GM18873 (cell line): ENCODE measurements at regions not wholly inside any gene's neighbourhood (a gene's known extent, or its start where the extent isn't known, plus 50 kb on each side); places are given as distances from the start of the nearest gene placed in this dataset.
"Not testable (repeated sequence)": the region's sequence is repeated elsewhere in the genome, so short reads cannot be mapped to it uniquely, and the experiment has no call there.

ENCODE experiments used
- ATAC-seq: cut with Tn5 transposase; IDR thresholded peaks from one replicate; pipeline ENCODE4 v1.9.1; 2021; ENCODE audit warnings: mild to moderate bottlenecking, moderate library complexity, moderate number of reproducible peaks; ENCODE audit not compliant: unreplicated experiment, low FRiP score

DNA sequence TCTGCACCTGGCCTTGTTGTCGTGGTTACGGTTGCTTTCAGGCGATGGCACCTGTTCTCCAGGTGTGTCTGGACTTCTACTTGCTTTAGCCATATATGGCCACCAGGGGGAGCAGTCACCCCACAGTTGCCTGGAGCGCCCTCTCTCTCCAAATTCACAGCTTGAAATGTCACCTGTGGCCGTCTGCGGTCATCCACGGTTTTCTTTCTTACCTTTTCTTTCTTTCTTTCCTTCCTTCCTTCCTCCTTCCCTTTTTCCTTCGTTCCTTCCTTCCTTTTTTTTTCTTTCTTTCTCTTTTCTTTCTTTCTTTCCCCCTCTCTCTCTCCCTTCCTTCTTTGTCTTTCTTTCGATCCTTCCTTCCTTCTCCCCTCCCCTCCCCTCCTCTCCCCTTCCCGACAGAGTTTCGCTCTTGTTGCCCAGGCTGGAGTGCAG, 150.5 kb upstream of the VKORC1L1 start:
- no peak for ATAC-seq

DNA sequence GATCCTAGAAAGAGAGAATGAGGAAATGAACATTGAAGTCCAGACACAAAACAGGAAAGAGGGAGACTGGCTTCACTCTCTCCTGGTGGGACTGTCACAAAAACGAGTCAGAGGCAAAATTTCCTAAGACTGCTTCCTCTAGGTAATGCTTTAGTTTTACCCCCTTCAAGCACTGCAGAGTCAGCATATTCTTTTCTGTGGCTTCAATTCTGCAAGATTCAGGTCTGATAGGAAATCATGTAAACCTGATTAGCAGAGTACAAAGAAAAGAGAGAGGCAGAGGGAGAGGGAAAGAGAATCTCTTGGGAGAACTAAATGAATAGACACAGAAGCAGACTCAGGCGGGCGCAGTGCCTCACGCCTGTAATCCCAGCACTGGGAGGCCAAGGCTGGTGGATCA, 145.7 kb upstream of the VKORC1L1 start:
- ATAC-seq, result not testable (repeated sequence)

DNA sequence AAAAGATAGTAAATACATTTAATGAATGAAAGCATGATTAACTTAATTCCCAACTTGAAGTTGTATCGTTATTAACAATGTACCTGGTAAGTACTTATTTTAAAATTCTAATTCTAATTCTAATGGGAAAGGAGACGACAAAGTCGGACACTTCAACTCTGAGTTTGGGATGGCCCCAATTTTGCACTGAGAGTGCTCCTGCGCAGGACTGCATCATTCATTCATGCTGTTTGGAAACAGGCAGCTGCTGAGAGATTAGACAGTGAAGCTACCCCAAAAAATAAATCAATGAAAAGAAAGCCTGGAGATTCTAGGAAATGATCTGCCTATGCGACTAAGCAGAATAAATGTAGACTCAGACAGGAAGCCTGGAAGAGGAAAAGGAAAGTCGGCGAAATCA, 141.7 kb upstream of the VKORC1L1 start:
- no peak for ATAC-seq

DNA sequence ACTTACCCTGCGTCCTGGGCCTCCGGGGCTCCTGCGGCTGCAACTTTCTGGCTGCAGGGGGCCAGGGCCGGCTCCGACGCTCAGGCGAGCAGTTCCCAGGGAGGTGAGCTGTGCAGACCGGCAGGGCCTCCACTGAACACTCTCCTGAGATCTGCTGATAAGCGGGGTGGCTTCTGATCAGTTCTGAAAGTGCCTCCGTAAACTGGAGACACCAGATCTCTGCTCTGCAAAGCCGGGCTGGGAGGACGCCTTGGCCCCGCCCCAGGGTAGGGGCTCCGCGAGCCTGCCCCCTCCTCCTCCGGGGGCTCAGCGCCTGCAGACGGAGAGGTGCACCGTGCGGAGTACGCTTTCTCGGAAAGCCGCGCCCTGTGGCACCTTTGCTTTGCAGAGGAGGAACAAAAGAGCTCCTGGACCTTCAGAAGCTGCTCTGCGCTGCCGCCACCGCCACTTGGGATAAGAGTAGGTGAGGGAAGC, 141.3 kb upstream of the VKORC1L1 start:
- no peak for ATAC-seq

DNA sequence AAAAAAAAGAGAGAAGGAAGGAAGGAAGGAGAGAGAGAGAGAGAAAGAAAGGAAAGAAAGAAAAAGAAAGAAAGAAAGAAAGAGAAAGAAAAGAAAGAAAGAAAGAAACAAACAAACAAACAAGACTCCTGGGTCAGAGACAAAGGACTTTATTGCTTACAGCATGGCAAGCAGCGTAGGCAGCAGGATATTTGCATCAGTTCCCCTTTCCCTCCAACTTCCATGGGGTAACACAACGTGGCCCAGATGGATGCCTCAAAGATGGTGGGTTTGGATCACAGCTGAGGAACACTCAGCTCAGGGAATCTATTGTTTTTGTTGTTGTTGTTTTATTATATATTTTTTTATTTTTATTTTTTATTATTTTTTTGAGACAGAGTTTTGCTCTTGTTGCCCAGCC, 128.5 kb upstream of the VKORC1L1 start:
- no peak for ATAC-seq

DNA sequence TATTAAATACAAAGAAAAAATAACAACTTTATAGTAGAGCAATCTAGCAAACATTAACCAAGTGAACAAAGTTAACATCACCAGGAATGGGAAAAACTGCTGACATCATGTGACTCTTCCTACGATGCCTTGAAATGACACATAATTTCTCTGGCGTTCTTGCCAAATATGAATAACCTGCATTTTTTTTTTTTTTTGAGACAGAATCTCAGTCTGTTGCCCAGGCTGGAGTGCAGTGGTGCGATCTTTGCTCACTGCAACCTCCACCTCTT, 126.5 kb upstream of the VKORC1L1 start:
- ATAC-seq, result no peak

DNA sequence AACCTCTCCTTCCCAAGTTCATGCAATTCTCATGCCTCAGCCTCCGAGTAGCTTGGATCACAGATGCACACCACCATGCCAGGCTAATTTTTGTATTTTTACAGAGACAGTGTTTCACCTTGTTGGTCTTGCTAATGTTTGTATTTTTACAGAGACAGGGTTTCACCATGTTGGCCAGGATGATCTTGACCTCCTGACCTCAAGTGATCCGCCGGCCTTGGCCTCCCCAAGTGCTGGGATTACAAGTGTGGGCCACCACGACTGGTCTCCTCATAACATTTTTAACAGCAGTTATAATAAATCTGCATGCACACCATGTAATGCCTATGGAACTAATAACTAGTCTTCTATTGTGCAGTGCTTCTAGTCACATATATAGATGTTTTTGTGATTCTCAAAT, 123.8 kb upstream of the VKORC1L1 start:
- no peak for ATAC-seq

DNA sequence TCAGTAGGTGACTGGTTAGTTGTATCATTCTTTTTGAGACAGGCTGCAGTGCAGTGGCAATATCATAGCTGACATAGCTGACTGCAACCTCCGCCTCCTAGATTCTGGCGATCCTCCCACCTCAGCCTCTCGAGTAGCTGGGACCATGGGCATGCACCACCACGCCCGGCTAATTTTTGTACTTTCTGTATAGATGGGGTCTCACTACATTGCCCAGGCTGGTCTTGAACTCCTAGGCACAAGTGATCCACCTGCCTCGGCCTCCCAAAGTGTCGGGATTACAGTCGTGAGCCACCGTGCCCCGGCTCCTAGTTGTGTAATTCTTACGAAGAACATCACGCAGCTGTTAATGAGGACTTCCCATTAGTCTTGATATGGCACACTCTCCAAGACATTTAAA, 123.4 kb upstream of the VKORC1L1 start:
- no peak for ATAC-seq

DNA sequence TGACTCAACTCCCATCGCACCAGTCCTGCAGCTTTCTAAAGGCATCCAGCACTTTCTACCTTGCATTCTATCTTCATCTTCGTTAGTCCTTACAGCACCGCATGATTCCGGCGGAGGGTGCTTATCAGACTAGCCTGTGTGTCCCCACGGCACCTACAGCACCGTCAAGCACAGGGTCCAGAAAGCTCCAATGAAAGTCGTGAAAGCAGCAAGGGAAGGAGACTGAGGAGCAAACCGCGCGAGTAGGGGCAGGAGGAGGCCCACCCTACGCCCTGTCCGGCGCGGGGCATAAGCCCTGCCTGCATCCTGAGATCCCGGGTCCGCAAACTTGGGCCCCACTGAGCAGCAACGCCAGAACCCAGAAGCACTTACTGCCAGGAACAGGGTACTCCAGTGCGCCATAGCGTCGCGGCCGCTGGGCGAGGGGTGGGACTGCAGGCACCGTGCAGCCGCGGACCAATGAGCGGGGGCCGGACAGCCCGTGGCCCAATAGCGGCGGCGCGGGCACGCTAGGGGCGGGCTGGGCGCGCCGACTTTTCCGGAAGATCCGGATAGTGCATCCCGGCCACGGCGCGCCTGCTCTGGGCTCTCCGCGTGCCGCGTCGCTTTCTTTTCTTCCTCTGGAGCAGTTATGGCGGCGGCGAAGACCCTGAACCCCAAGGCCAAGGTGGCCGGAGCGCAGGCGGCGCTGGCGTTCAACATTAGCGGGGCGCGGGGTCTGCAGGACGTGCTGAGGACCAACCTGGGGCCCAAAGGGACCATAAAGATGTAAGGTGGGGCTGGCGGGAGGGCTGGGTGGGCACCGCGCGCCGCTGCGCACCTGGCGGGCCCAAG, 122.1 kb upstream of the VKORC1L1 start:
- ATAC-seq, result peak; percentile 91

DNA sequence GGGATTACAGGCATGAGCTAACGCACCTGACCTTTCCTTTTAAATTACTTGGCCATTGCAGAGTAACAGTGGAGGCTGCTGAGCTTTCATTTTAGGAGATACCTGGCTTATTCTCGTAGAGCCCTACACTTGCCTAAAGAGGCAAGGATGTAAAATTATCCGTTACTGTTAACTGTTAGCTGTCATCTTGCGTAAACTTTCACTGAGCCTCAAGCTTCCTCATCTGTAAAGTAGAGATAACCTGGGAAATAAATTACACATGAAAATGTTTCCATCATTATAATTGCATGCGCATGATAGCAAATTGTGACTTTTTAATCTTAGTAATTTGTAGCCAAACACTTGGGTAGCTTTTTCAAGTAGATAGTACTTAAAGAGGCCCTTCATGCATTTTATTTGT, 118.8 kb upstream of the VKORC1L1 start:
- not testable (repeated sequence) for ATAC-seq

DNA sequence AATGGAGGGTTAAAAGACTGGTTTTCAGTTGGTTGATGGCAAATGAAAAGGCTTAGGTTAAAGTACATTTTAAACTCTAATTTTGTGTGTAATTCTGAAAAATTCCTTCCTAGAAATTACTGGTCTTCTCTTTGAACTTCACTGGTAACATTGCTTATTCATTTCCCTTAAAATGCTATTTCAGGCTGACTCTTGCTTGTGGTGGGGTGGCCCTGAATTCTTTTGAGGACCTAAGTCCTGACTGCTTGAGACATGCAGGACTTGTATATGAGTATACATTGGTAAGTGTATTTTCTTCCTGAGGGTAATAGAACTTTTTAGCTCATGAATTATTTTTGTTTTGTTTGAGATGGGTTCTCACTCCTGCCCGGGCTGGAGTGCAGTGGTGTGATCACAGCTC, 113.9 kb upstream of the VKORC1L1 start:
- not testable (repeated sequence) for ATAC-seq

DNA sequence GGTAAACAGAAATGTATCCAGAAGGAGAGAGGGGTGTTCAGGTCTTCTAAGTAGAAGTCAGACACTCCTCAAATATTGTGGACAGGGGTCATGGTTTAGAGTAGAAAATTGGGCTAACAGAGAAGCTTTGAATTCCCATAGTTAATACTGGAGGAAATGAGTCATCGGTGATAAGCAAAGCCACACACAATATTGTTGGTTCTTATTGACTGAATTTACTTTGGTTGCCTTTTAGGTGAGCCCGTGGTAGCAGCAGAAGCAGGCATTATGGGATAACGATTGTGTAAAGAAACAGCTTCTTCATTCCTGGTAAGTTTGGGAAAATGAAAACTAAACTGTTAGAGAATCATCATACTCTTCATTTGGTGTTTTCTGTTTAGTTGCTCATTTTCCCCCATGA, 110.2 kb upstream of the VKORC1L1 start:
- not testable (repeated sequence) for ATAC-seq

DNA sequence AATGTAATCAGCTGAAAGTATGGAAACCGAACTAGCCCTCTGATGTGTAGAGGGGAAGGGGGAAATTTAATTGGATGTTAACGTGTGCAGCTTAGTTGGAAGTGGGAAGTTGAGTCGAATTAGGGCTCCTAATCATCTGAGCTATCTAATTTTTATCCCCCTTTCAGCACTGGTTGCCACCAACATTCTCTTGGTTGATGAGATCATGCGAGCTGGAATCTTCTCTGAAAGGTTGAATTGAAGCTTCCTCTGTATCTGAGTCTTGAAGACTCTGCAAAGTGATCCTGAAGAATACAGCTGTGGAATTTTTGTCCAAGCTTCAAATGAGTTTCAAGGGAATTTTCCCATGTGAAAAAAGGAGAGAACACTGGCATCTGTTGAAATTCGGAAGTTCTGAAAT, 109.8 kb upstream of the VKORC1L1 start:
- not testable (repeated sequence) for ATAC-seq

DNA sequence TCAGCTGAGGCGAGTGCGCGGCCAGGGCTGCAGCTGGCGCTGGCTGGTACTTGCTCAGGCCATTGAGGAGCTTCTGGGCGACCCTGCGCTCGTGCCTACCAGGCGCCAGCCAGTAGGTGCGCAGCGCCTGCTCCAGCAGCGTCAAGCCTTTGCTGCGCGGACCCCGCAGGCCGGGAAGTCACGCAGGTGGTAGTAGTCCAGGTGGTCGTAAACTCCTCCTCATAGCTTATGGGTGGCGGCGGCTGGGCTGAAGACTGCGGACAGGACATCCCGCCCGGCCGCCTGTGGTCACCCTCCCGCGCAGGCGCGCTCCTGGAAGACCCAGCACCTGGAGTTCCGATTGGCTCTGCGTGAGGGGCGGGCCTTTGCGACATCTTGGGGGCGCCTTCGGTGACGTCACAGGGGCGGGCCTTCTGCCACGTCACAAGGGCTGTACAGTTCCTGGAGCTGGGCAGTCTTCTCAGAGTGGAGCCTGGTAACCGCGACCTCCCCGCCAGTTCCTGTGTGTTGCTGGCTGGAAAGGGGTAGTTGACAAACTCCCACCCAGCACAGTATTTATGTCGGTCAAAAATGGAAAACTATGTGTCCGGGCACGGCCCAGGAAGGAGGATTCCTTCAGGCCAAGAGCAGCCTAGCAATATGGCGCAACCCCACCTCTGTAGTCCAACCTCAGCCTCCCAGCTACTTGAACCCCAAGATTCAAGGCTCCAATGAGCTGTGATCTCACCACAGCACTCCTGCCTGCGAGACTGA, 102.2 kb upstream of the VKORC1L1 start:
- ATAC-seq, result peak; percentile 97

DNA sequence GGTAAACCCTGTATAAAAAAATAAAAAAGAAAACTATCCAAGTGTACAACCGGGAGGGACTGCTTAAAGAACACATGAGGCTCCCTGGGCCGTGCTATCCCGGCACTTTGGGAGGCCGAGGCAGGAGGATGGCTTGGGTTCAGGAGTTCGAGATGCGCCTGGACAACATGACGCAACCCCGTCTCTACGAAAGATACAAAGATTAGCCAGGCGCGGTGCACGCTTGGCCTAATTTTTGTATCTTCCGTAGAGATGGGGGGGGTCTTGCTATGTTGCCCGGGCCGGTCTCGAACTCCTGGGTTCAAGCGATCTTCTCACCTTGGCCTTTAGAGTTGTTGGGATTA, 101.7 kb upstream of the VKORC1L1 start:
- ATAC-seq, result not testable (repeated sequence)

DNA sequence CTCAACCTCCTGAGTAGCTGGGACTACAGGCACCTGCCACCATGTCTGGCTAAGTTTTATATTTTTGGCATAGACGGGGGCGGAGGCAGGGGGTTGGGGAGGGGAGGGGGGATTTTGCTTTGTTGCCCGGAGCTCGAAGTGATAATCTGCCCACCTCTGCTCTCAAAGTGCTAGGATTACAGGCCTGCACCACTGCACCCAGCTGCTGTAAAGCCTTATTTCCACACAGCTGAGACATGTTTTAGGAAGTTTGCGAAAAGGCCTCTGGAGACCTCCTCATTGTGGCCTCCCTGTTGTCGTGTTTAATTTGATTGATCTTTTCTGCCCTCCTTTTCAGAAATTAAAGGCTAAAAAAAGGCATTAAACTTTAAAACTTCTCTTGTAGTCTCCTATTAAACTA, 96.2 kb upstream of the VKORC1L1 start:
- not testable (repeated sequence) for ATAC-seq

DNA sequence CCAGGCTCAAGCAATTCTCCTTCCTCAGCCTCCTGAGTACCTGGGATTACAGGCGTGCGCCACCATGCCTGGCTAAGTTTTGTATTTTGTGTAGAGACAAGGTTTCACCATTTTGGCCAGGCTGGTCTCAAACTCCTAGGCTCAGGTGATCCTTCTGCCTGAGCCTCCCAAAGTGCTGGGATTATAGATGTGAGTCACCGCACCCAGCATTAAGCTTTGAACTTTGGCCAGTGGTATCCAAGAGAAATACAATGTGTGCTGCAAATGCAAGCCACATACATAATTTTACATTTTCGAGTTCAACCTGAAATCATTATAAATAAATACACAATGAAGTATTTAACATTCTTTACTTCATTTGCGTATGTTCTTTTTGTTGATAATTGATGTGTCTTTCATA, 82.9 kb upstream of the VKORC1L1 start:
- not testable (repeated sequence) for ATAC-seq

DNA sequence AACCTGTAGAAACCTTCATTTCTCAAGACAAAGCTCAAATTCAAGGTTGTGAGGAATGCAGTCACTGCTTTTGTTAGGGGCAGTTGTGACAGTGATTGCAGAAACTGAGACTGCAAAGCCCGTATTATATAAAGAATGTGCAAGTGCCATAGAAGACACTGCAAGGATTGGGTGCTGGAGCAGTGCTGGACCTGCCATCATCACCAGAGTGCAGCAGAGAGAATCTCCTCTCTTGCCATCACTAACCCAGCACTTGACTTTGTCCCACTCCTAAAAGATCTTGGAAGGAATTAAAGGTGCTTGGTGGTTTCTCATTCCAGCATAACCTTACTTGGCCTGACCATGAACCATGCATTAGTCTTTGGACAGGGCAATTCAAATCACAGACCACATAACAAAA, 81.1 kb upstream of the VKORC1L1 start:
- ATAC-seq, result not testable (repeated sequence)

DNA sequence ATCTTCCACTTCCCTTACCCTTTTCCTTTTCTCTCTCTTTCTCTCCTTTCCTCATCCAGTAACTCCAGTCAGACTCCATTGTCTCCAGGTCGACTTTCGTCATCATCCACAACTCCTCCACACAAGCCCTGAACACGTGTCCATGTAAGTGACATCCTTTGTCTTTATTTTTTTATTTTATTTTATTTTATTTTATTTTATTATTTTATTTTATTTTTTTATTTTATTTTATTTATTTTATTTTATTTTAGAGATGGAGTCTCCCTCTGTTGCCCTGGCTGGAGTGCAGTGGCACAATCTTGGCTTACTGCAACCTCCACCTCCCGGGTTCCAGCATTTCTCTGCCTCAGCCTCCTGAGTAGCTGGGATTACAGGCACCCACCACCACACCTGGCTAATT, 80.1 kb upstream of the VKORC1L1 start:
- ATAC-seq, result not testable (repeated sequence)

DNA sequence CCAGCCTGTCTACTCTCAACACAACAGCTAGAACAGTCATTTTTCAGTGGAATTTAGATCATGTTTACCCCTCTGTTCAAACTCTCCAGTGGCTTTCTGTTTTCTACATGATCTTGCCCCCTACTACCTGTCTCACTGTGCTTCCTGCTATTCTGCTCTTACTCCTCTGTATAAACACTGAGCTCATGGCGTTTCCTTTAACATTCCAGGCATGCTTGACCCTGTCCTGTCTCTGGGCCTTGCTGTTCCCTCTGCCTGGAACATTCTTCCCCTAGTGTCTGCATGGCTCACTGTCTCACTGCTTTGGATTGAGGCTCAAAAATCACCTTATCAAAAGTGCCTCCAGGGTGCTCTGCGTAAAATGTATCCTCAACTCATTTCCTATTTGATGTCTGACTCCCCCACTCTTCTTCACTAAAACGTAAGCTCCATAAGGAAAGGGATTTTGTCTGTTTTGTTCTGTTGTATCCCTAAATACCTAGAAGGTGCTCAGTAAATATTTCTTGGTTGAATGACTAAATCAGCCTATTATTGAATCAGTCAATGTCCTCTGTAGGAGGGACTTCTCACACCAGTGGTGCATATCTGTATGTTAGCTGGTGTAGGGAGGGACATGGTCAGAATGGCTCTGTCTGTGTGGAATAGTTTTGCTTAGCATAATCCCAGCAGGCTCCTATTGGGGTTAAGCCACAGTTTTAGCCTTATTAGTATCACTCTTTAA, 78.0 kb upstream of the VKORC1L1 start:
- not testable (repeated sequence) for ATAC-seq

DNA sequence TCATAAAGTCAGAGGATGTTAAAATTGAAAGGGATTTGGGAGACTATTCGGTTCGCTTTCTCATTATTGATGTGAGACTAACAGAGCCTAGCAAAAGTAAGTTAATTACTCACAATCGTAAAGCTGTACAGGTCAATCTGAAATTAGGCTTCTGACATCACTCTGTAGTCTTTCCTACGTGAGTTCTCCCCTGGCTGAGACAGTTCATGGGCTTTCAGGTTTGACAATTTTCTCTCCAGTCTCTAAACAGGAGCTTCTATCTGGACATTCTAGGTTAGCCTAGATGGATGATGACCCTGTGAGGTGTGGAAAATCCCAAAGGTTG, 77.5 kb upstream of the VKORC1L1 start:
- not testable (repeated sequence) for ATAC-seq
